Kidney tubule cell (primary cell): ENCODE measurements at regions not wholly inside any gene's neighbourhood (a gene's known extent, or its start where the extent isn't known, plus 50 kb on each side); places are given as distances from the start of the nearest gene placed in this dataset.
"Not testable (repeated sequence)": the region's sequence is repeated elsewhere in the genome, so short reads cannot be mapped to it uniquely, and the experiment has no call there.

Experiments used
- DNase-seq: peaks from one replicate; pipeline ENCODE4 v3.0.0-alpha.2; 2018; ENCODE audit warnings: low spot score

DNA sequence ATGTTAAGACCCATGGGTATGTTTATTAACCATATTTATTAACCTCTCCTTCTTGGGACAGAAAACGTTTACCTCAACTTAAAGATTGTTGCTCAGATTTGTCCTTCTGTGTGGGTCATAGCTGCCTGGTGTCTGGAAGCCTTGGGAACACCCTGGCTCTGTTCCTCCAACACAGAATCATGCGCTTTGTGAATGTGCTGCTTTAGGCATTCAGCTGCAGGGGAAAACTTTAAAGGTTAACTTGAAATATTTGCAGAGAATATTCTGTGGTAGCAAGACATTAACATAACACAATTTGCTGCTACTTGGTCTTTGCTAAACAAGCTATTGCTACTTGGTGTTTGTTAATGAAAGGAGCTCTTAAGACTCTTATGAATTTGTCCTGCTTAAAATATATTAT lies 50.5 kb upstream of the THOC3 start:
- DNase-seq, result not testable (repeated sequence)

GRCh38 chr5:176020852-176021251 lies 52.7 kb upstream of the THOC3 start:
- DNase-seq, result not testable (repeated sequence)

DNA sequence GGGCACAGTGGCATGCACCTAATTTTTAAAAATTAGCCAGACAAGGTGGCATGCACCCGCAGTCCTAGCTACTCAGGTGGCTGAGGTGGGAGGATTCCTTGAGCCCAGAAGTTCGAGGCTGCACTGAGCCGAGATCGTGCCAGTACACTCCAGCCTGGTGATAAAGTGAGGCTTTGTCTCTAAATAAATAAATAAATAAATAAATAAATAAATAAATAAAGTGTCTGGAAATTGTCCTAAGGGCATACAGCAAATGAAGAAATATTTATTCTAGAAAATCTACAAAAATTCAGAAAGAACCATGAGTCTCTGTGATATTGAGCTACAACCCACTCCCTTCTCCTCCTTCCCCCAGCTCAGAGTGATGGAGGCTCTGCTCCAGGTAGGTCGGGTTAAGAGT lies 55.4 kb upstream of the THOC3 start:
- not testable (repeated sequence) for DNase-seq

DNA sequence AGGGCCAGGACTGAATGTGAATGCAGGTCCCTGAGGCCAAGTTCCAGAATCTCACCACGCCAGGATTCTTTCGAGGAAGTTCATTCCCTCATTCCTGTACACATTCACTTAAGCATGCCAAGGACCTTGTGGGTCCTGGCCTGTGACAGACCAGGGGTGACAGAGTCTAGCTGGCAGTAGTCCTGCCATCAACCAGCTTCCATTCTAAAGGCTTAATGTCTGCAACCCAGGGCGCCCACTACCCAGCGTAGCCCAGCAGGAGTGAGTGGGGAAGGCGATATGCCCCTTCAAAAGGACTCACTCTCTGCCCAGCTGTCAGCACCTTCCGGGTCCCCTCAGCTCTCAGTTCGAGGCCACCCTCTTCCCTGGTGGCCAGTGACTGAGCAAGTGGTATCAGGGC lies 61.3 kb upstream of the THOC3 start:
- DNase-seq, result not testable (repeated sequence)

GRCh38 chr5:176030361-176031117 lies 62.4 kb upstream of the THOC3 start:
- DNase-seq, result not testable (repeated sequence)

GRCh38 chr5:176031118-176031510 lies 63.0 kb upstream of the THOC3 start:
- not testable (repeated sequence) for DNase-seq

GRCh38 chr5:176033186-176033585 lies 65.1 kb upstream of the THOC3 start:
- DNase-seq, result not testable (repeated sequence)

- not testable (repeated sequence) for DNase-seq
These were observed 66.5 kb upstream of the THOC3 start for GRCh38 chr5:176034407-176035200.

GRCh38 chr5:176035201-176035530 lies 67.1 kb upstream of the THOC3 start:
- not testable (repeated sequence) for DNase-seq

- not testable (repeated sequence) for DNase-seq
These were observed 67.7 kb upstream of the THOC3 start for GRCh38 chr5:176035816-176036308.

GRCh38 chr5:176036391-176036790 lies 68.3 kb upstream of the THOC3 start:
- not testable (repeated sequence) for DNase-seq

DNA sequence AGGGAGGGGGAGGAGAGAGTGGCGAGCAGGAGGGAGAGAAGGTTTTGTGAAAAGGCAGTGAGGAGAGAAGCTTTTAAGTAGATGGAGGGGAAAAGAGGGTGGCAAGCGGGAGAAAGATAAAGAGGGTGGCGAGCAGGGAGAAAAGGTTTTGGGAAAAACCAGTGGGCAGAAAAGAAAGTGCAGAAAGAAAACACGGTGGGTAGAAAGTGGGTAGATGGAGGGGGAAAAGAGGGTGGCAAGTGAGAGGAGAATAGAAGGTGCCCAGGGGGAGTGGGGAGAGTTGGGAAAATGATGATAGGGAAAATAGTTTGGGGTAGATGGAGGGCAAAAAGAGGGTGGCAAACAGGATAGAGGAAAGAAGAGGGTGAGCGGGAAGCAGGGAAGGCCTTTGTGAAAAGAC lies 69.1 kb upstream of the THOC3 start:
- DNase-seq, result not testable (repeated sequence)

GRCh38 chr5:176040105-176040801 lies 72.1 kb upstream of the THOC3 start:
- DNase-seq, result not testable (repeated sequence)

GRCh38 chr5:176041248-176041994 lies 73.3 kb upstream of the THOC3 start:
- DNase-seq, result not testable (repeated sequence)

DNA sequence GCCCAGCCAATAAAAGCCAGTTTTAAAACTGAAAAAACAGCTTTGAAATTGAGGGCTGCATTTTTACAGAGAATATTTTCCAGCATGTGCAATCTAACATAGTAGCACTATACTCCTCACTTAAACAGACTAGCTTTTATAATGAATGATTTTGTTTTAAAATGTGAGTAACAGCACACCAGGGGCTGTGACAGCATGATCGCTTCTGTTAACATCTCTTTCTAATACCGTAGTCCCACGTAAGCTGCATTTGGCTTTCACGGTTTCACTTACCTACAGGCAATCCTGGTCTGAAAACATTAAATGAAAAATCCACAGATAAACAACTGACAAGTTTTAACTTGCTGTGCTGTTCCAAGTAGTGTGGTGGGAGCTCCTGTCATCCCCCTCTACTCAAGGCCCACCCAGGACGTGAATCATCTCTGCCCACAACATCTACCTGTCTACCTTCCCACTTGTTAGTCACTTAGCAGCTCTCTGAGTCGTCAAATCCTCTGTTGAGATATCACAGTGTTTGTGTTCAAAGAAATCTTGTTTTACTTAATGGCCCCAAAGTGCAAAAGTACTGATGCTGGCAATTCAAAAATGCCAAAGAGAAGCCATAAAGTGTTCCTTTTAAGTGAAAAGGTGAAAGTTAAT lies 74.0 kb upstream of the THOC3 start:
- DNase-seq, result not testable (repeated sequence)

GRCh38 chr5:176043252-176043829 lies 75.2 kb upstream of the THOC3 start:
- DNase-seq, result not testable (repeated sequence)

DNA sequence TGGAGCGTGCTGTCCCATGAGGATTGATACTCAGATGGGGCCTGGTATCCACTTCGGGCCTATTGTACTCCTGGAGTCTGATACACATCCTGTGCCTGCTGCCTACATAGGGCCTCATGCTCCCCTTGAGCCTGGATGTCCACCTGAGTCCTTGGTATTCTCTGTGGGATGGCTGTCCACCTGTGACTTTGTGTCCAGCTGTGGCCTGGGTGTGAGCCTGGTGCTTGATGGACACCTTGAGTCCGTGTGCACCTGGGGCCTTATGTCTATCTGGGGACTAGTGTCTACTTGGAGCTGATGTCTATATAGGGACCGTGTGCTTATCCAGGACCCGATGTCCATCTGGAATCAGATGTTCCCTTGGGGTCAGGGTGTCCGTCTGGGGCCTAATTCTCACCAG lies 75.9 kb upstream of the THOC3 start:
- DNase-seq, result not testable (repeated sequence)

- not testable (repeated sequence) for DNase-seq
These were observed 76.3 kb upstream of the THOC3 start for GRCh38 chr5:176044431-176044830.

GRCh38 chr5:176045442-176045841 lies 77.3 kb upstream of the THOC3 start:
- not testable (repeated sequence) for DNase-seq

- DNase-seq, result not testable (repeated sequence)
These were observed 80.6 kb upstream of the THOC3 start for GRCh38 chr5:176048671-176049070.
